MM.1S (cell line): ENCODE measurements at regions not wholly inside any gene's neighbourhood (a gene's known extent, or its start where the extent isn't known, plus 50 kb on each side); places are given as distances from the start of the nearest gene placed in this dataset.

Experiments
- DNase-seq: peaks from one replicate; pipeline ENCODE4 v3.0.0-alpha.2; 2015
- H2AFZ ChIP-seq: fragments of 300-600 bp; sonication (generic); 2 replicates; pipeline ENCODE4 v1.6.0; 2016; ENCODE audit warnings: antibody characterized with exemption, low read length
- H3F3A ChIP-seq: fragments of 300-600 bp; sonication (generic); 2 replicates; pipeline ENCODE4 v1.6.1; 2016; ENCODE audit warnings: mild to moderate bottlenecking, antibody characterized with exemption, low read length, moderate library complexity, mixed read lengths; ENCODE audit not compliant: insufficient read depth
- H3K27ac ChIP-seq: fragments of 300-600 bp; sonication (generic); 2 replicates; pipeline ENCODE4 v1.5.1; 2016; ENCODE audit warnings: mild to moderate bottlenecking, low read length
- H3K27me3 ChIP-seq: fragments of 300-600 bp; sonication (generic); replicated peaks from 2 replicates; pipeline ENCODE4 v1.6.0; 2016; ENCODE audit warnings: low read length; ENCODE audit not compliant: insufficient read depth
- H3K36me3 ChIP-seq: fragments of 300-600 bp; sonication (generic); replicated peaks from 2 replicates; pipeline ENCODE4 v1.6.1; 2016; ENCODE audit warnings: mild to moderate bottlenecking, low read length, mixed read lengths; ENCODE audit not compliant: insufficient read depth
- H3K4me1 ChIP-seq: fragments of 300-600 bp; sonication (generic); 2 replicates; pipeline ENCODE4 v1.6.1; 2016; ENCODE audit warnings: low read length, mixed read lengths
- H3K4me2 ChIP-seq: fragments of 300-600 bp; sonication (generic); 2 replicates; pipeline ENCODE4 v1.6.0; 2016; ENCODE audit warnings: low read depth, low read length
- H3K4me3 ChIP-seq: fragments of 300-600 bp; sonication (generic); 2 replicates; pipeline ENCODE4 v1.5.1; 2016; ENCODE audit warnings: low read length, mixed read lengths
- H3K79me2 ChIP-seq: fragments of 300-600 bp; sonication (generic); 2 replicates; pipeline ENCODE4 v1.6.1; 2016; ENCODE audit warnings: mixed run types, low read length, mixed read lengths
- H3K9ac ChIP-seq: fragments of 300-600 bp; sonication (generic); 2 replicates; pipeline ENCODE4 v1.6.1; 2016; ENCODE audit warnings: low read length, mixed read lengths
- H3K9me2 ChIP-seq: fragments of 300-600 bp; sonication (generic); replicated peaks from 2 replicates; pipeline ENCODE4 v1.6.1; 2016; ENCODE audit warnings: mild to moderate bottlenecking, low read length, mixed read lengths; ENCODE audit not compliant: insufficient read depth
- H3K9me3 ChIP-seq: fragments of 300-600 bp; sonication (generic); replicated peaks from 2 replicates; pipeline ENCODE4 v1.6.1; 2016; ENCODE audit warnings: mild to moderate bottlenecking, low read length, mixed read lengths; ENCODE audit not compliant: insufficient read depth
- H4K20me1 ChIP-seq: fragments of 300-600 bp; sonication (generic); 2 replicates; pipeline ENCODE4 v1.6.1; 2016; ENCODE audit warnings: mild to moderate bottlenecking, low read length, moderate library complexity, mixed read lengths; ENCODE audit not compliant: insufficient read depth
- CTCF ChIP-seq: fragments of 300-600 bp; sonication (generic); IDR thresholded peaks from 2 replicates; pipeline ENCODE4 v1.5.1; 2016; ENCODE audit warnings: antibody characterized with exemption, low read length, mixed read lengths
- EZH2 ChIP-seq: fragments of 300-600 bp; sonication (generic); optimal IDR thresholded peaks from 2 replicates; pipeline ENCODE3; 2017; ENCODE audit warnings: low read depth, mild to moderate bottlenecking, antibody characterized with exemption, low read length, mixed read lengths
- EZH2phosphoT487 ChIP-seq: fragments of 300-600 bp; sonication (generic); IDR thresholded peaks from 2 replicates; pipeline ENCODE4 v1.6.1; 2018; ENCODE audit warnings: antibody characterized with exemption, low read length

- H3K27me3 ChIP-seq: no peaks in the 10 kb centered on the region
- H3K27ac ChIP-seq: no peak overlapping the region
- no peaks in the 10 kb centered on the region for H3K9me2 ChIP-seq
- H3F3A ChIP-seq: no peaks in the 10 kb centered on the region
- H3K9ac ChIP-seq: no peak overlapping the region
- no peaks in the 10 kb centered on the region for H3K4me1 ChIP-seq
- no peak overlapping the region for H3K4me2 ChIP-seq
- H3K79me2 ChIP-seq: no peaks in the 10 kb centered on the region
- no peak overlapping the region for H2AFZ ChIP-seq
- H3K9me3 ChIP-seq: no peaks in the 10 kb centered on the region
- no peak overlapping the region for H3K4me3 ChIP-seq
- no peak for DNase-seq
- no peaks in the 10 kb centered on the region for H3K36me3 ChIP-seq
- no peaks in the 10 kb centered on the region for H4K20me1 ChIP-seq
- no peak for TF ChIP-seq EZH2
- no peak for TF ChIP-seq EZH2phosphoT487
- no peak for TF ChIP-seq CTCF
Observed at GRCh38 chr1:223017291-223017690, 125.8 kb downstream of the TLR5 start.

- no peak for TF ChIP-seq CTCF
- no peak for TF ChIP-seq EZH2
- TF ChIP-seq EZH2phosphoT487: no peak
Observed at GRCh38 chr1:223018534-223018933, 124.5 kb downstream of the TLR5 start.

GRCh38 chr1:223019256-223019655, 123.8 kb downstream of the TLR5 start:
- no peaks in the 10 kb centered on the region for H4K20me1 ChIP-seq
- no peaks in the 10 kb centered on the region for H3K9me2 ChIP-seq
- no peaks in the 10 kb centered on the region for H3K79me2 ChIP-seq
- H3F3A ChIP-seq: no peaks in the 10 kb centered on the region
- no peak overlapping the region for H3K27ac ChIP-seq
- no peak for TF ChIP-seq CTCF
- no peak for TF ChIP-seq EZH2phosphoT487
- H2AFZ ChIP-seq: no peak overlapping the region
- H3K27me3 ChIP-seq: no peaks in the 10 kb centered on the region
- no peaks in the 10 kb centered on the region for H3K36me3 ChIP-seq
- no peak overlapping the region for H3K4me2 ChIP-seq
- H3K9ac ChIP-seq: no peak overlapping the region
- no peaks in the 10 kb centered on the region for H3K4me1 ChIP-seq
- H3K9me3 ChIP-seq: no peaks in the 10 kb centered on the region
- no peak for DNase-seq
- no peak overlapping the region for H3K4me3 ChIP-seq

More at GRCh38 chr1:223018534-223018933, 124.5 kb downstream of the TLR5 start:
- Histone ChIP-seq H3K4me2 (no peak overlapping the region), H3K79me2 (no peaks in the 10 kb centered on the region), H3K4me3 (no peak overlapping the region), H3K9me3 (no peaks in the 10 kb centered on the region), H3K9ac (no peak overlapping the region), H2AFZ (no peak overlapping the region), H4K20me1 (no peaks in the 10 kb centered on the region), H3K27me3 (no peaks in the 10 kb centered on the region), H3K27ac (no peak overlapping the region), H3K4me1 (no peaks in the 10 kb centered on the region), H3K9me2 (no peaks in the 10 kb centered on the region), H3F3A (no peaks in the 10 kb centered on the region), H3K36me3 (no peaks in the 10 kb centered on the region)
- DNase-seq: no peak

- Histone ChIP-seq H3K4me3 (no peak overlapping the region), H3F3A (no peaks in the 10 kb centered on the region), H3K36me3 (no peaks in the 10 kb centered on the region), H3K9me2 (no peaks in the 10 kb centered on the region), H4K20me1 (no peaks in the 10 kb centered on the region), H2AFZ (no peak overlapping the region), H3K79me2 (no peaks in the 10 kb centered on the region), H3K4me1 (no peaks in the 10 kb centered on the region), H3K9ac (no peak overlapping the region), H3K27ac (no peak overlapping the region), H3K4me2 (no peak overlapping the region), H3K27me3 (no peaks in the 10 kb centered on the region), H3K9me3 (no peaks in the 10 kb centered on the region)
- no peak for DNase-seq
- TF ChIP-seq EZH2phosphoT487 (no peak), EZH2 (no peak), CTCF (no peak)
Observed at GRCh38 chr1:223020770-223021169, 122.3 kb downstream of the TLR5 start.
